ENCODE measurements at regions not wholly inside any gene's neighbourhood (a gene's known extent, or its start where the extent isn't known, plus 50 kb on each side); places are given as distances from the start of the nearest gene placed in this dataset.
A peak's percentile ranks its signal among the peaks of the same experiment; 100 is the strongest.
"Not testable (repeated sequence)": the region's sequence is repeated elsewhere in the genome, so short reads cannot be mapped to it uniquely, and the experiment has no call there.

DNA sequence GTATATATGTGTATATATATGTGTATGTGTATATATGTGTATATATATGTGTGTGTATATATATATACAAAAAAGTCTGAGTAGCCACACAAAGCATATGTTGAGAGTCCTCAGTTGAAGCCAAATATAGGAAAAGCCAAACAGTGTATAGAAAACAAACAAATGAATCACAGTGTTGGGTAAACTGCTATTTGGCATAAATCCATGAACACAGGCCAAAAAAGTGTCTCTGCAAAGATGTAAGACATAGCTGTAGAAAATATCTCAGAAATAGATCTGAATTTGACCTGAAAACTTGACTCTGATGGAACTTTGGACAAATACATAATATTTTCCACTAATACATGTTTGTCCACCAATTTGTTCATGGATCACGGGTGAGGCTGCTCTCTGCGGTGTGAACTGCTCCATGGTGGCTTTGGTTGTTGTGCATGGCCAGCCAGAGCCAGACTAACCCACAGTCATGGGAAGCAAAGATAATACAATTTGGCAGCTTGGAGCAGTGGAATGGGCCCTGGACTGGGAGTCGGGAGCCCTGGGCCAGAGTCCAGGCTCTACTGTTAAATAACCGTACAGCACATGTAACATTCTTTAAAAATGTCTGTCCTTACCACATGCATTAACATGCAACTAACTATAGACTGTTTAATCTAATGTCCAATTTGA, 76.9 kb upstream of the EED start:
- peak; percentile 69 for DNase-seq (ENCODE audit: low spot score)

- DNase-seq (ENCODE audit: low spot score) = not testable (repeated sequence)
Observed at GRCh38 chr11:86166287-86166686, 78.3 kb upstream of the EED start.

- DNase-seq (ENCODE audit: low spot score) = peak; percentile 24
Observed at GRCh38 chr11:86164106-86164505, 80.4 kb upstream of the EED start.

DNA sequence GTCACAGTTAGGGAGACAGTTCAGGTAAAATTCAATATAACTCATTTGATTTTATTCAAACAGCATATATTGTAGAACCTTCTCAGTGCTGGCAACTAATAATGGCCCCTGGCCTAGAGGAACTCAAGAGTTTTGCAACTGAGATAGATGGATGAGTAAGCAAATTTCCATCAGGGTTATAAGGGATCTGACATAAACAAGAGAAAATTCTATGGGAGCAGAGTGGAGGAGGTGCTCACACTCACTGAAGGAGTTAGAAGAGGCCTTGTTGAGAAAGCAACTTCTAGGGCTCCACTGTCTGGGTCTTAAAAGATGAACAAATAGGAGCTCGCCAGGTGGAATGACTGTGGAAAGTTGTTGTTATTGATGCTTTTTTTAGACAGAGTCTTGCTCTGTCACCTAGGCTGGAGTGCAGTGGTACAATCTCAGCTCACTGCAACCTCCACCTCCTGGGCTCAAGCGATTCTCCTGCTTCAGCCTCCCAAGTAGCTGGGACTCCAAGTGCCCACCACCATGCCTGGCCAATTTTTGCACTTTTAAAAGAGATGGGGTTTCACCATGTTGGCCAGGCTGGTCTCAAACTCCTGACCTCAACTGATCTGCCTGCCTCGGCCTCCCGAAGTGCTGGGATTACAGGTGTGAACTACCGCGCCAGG, 81.2 kb upstream of the EED start:
- DNase-seq (ENCODE audit: low spot score) = peak; percentile 84

DNA sequence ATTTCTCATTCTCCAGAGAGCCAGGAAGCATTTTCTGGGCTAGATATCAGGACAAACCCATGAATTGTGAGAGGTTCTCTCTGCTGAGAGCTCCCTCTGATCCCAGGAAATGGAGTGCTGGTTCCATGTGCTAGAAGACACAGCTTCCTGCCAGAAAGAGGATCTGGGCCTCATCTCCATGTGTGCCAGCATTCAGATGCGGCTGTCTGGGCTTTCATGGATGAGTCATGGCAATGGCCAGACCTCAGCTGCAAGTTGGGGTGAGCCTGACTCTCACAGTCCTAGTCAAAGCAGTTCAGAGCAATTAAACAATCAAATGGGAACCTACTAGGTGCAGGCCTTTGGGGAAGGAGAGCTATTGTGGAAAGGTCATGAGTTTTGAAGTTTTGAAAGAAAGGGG, 82.3 kb upstream of the EED start:
- peak; percentile 61 for DNase-seq (ENCODE audit: low spot score)

- no peak for DNase-seq (ENCODE audit: low spot score)
Observed at GRCh38 chr11:86161837-86162236, 82.7 kb upstream of the EED start.

GRCh38 chr11:86161336-86161735, 83.2 kb upstream of the EED start:
- DNase-seq (ENCODE audit: low spot score) = no peak

- DNase-seq (ENCODE audit: low spot score) = peak; percentile 18
Observed at GRCh38 chr11:86160541-86161149, 83.9 kb upstream of the EED start.

DNA sequence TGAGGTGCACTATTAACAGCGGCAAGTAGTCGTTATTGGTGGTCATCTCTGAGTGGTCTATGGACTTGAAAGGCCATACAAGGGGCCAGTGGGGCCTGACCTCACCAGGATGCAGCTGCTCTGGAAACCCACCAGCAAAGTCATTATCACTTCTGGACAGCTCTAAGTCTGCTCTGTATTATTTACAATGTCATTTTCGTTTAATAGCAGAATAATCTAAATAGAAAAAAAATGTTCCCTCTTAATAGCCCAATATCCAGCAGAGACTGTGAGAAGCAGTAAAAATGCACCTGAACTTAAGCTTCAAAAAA, 85.0 kb upstream of the EED start:
- no peak for DNase-seq (ENCODE audit: low spot score)

DNA sequence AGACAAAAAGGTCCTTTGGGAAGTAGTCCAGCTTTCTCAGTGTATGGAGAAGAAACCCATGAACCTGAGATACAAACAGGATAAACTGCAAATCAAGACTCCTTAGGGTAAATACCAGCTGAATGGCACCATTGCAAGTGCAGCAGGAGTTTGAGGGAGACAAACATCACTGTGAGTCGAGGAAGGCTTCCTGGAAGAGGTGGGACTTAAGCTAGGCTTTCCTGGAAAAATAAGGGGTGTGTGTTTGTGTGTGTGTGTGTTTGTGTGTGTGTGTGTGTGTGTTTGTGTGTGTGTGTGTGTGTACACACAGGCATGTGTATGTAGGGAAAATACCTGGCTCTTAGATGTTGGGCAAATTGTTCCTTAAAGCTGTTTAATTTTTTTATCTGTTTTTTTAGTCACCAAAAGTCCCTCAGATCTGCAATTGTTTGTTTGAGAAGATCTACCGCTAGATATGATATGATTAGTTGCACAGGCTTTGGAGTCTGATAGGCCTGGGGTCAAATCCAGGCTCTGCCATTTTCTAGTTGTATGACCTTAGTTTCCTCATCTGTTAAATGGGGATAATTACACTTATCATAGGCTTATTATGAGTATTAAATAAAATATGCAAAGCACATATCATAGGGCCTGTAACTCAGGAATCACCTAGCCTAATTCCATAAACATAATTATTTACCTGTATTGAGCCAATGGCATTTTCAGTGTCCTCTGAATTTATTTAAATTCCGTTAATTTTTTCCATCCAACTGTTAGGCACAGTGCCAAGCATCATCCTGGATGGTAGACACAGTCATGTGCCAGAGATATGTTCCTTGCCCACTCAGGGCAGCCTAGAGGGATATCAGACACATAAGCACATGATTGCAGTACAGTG, 85.6 kb upstream of the EED start:
- peak; percentile 35 for DNase-seq (ENCODE audit: low spot score)

- DNase-seq (ENCODE audit: low spot score) = no peak
Observed at GRCh38 chr11:86157797-86158378, 86.7 kb upstream of the EED start.

- no peak for DNase-seq (ENCODE audit: low spot score)
Observed at GRCh38 chr11:86156397-86156955, 87.6 kb upstream of the PICALM start.

- DNase-seq (ENCODE audit: low spot score) = peak; percentile 52
Observed at GRCh38 chr11:86155200-86155844, 86.4 kb upstream of the PICALM start.

DNA sequence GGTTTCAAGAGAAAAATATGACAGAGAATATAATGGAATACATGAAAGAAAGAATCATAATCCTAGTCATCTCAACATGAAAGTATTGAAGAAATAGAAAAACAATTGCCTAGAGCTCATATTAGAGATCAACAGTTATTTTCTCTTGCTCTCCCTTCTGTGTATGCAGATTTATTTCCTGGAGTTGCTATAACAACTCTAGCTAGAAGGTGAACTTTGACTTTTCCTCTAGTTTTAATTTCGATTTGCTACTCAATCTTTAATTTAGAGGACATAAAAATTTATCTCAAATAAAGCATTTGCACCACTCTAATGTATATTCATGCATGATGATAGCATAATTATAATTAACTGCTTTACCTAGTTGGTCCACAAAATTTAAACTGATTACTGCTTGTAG, 84.6 kb upstream of the PICALM start:
- DNase-seq (ENCODE audit: low spot score) = no peak

- no peak for DNase-seq (ENCODE audit: low spot score)
Observed at GRCh38 chr11:86152901-86153300, 84.0 kb upstream of the PICALM start.

GRCh38 chr11:86152006-86152862, 83.3 kb upstream of the PICALM start:
- DNase-seq (ENCODE audit: low spot score) = peak; percentile 49

- peak; percentile 86 for DNase-seq (ENCODE audit: low spot score)
Observed at GRCh38 chr11:86151174-86152005, 82.5 kb upstream of the PICALM start.

DNA sequence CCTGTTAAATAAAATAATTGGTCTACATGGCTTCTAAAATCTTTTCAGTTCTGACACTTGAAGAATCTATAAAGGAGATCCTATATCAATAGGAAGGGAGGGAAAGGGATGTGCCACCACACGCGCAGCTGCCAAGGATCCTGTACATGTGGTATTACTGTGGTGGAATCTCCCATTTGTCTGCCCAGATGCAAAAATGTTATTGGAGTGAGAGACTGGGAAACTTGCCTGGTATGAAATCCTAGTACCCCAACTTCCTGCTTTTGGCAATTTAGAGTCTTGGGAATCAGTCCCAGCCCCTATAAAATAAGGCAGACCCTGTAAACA, 81.9 kb upstream of the PICALM start:
- no peak for DNase-seq (ENCODE audit: low spot score)

- no peak for DNase-seq (ENCODE audit: low spot score)
Observed at GRCh38 chr11:86149792-86150191, 80.9 kb upstream of the PICALM start.

GRCh38 chr11:86148345-86148747, 79.5 kb upstream of the PICALM start:
- DNase-seq (ENCODE audit: low spot score) = peak; percentile 68

Data from hematopoietic multipotent progenitor cell treated with erythropoietin and hydrocortisone succinate and interleukin-3 and kit ligand, for 17 days (in vitro differentiated cells).